DOHH2 (cell line): ENCODE measurements at regions not wholly inside any gene's neighbourhood (a gene's known extent, or its start where the extent isn't known, plus 50 kb on each side); places are given as distances from the start of the nearest gene placed in this dataset.

Experiments
- H3F3A ChIP-seq: fragments of 200-600 bp; sonication (generic), shearing (Covaris generic); 2 replicates; pipeline ENCODE4 v1.6.0; 2016; ENCODE audit warnings: antibody characterized with exemption, mild to moderate bottlenecking; ENCODE audit not compliant: control insufficient read depth, insufficient read depth
- H3K27ac ChIP-seq: fragments of 200-600 bp; sonication (generic); 2 replicates; pipeline ENCODE4 v1.5.1; 2014; ENCODE audit warnings: low read depth, mild to moderate bottlenecking, low read length, moderate library complexity
- H3K27me3 ChIP-seq: fragments of 200-600 bp; sonication (generic); 2 replicates; pipeline ENCODE4 v1.6.1; 2014; ENCODE audit warnings: mild to moderate bottlenecking, low read length, mixed read lengths; ENCODE audit not compliant: control insufficient read depth
- H3K36me3 ChIP-seq: fragments of 200-600 bp; sonication (generic); 2 replicates; pipeline ENCODE4 v1.6.1; 2014; ENCODE audit warnings: mild to moderate bottlenecking, low read length, moderate library complexity, mixed read lengths; ENCODE audit not compliant: control insufficient read depth
- H3K4me1 ChIP-seq: fragments of 200-600 bp; sonication (generic); 2 replicates; pipeline ENCODE4 v1.6.1; 2014; ENCODE audit warnings: mild to moderate bottlenecking, low read length, mixed read lengths; ENCODE audit not compliant: control insufficient read depth
- H3K4me2 ChIP-seq: fragments of 200-600 bp; sonication (generic); 2 replicates; pipeline ENCODE4 v1.6.0; 2014; ENCODE audit warnings: mild to moderate bottlenecking, low read length, moderate library complexity
- H3K4me3 ChIP-seq: fragments of 200-600 bp; sonication (generic); 2 replicates; pipeline ENCODE4 v1.5.1; 2014; ENCODE audit warnings: mild to moderate bottlenecking, low read length, mixed read lengths
- H3K79me2 ChIP-seq: fragments of 200-600 bp; sonication (generic); 2 replicates; pipeline ENCODE4 v1.6.1; 2014; ENCODE audit warnings: mild to moderate bottlenecking, low read length, mixed read lengths; ENCODE audit not compliant: control insufficient read depth
- H3K9me2 ChIP-seq: fragments of 200-600 bp; sonication (generic); replicated peaks from 2 replicates; pipeline ENCODE4 v1.6.1; 2014; ENCODE audit warnings: mild to moderate bottlenecking, low read length, mixed read lengths; ENCODE audit not compliant: control insufficient read depth
- H3K9me3 ChIP-seq: fragments of 200-600 bp; sonication (generic); 2 replicates; pipeline ENCODE4 v1.6.1; 2014; ENCODE audit warnings: antibody characterized with exemption, low read length, mixed read lengths; ENCODE audit not compliant: control insufficient read depth, insufficient read depth
- H4K20me1 ChIP-seq: fragments of 200-600 bp; sonication (generic); 2 replicates; pipeline ENCODE4 v1.6.0; 2014; ENCODE audit warnings: low read depth, mild to moderate bottlenecking, antibody characterized with exemption, low read length, moderate library complexity; ENCODE audit not compliant: control insufficient read depth, insufficient read depth
- CTCF ChIP-seq: fragments of 200-600 bp; sonication (generic); IDR thresholded peaks from one replicate; pipeline ENCODE4 v1.5.1; 2014; ENCODE audit warnings: antibody characterized with exemption, mild to moderate bottlenecking, low read depth, low read length; ENCODE audit not compliant: poor library complexity, severe bottlenecking
- EZH2phosphoT487 ChIP-seq: fragments of 200-600 bp; sonication (generic); IDR thresholded peaks from 2 replicates; pipeline ENCODE4 v1.6.1; 2017; ENCODE audit warnings: borderline replicate concordance, mild to moderate bottlenecking, antibody characterized with exemption, low read length, moderate library complexity, mixed read lengths

GRCh38 chr12:107612508-107612907 is 73.1 kb upstream of the PWP1 start:
- H3K27ac ChIP-seq: no peak overlapping the region
- H3K36me3 ChIP-seq: no peaks in the 10 kb centered on the region
- no peak for TF ChIP-seq EZH2phosphoT487
- H3K9me2 ChIP-seq: no peaks in the 10 kb centered on the region
- H3F3A ChIP-seq: no peaks in the 10 kb centered on the region
- no peaks in the 10 kb centered on the region for H3K27me3 ChIP-seq
- no peaks in the 10 kb centered on the region for H3K79me2 ChIP-seq
- H3K4me2 ChIP-seq: no peak overlapping the region
- no peaks in the 10 kb centered on the region for H3K4me1 ChIP-seq
- no peaks in the 10 kb centered on the region for H4K20me1 ChIP-seq
- no peak overlapping the region for H3K4me3 ChIP-seq
- H3K9me3 ChIP-seq: no peaks in the 10 kb centered on the region

- H3K27me3 ChIP-seq: no peaks in the 10 kb centered on the region
Observed at GRCh38 chr12:107616941-107617340, 68.7 kb upstream of the PWP1 start.

GRCh38 chr12:107618106-107618505 is 67.5 kb upstream of the PWP1 start:
- no peaks in the 10 kb centered on the region for H3K36me3 ChIP-seq
- H3K4me3 ChIP-seq: no peak overlapping the region
- no peaks in the 10 kb centered on the region for H3K79me2 ChIP-seq
- no peaks in the 10 kb centered on the region for H3K4me1 ChIP-seq
- H3K4me2 ChIP-seq: no peak overlapping the region
- H3K27ac ChIP-seq: no peak overlapping the region
- H3K27me3 ChIP-seq: no peaks in the 10 kb centered on the region
- no peaks in the 10 kb centered on the region for H3K9me3 ChIP-seq
- H3F3A ChIP-seq: no peaks in the 10 kb centered on the region
- TF ChIP-seq CTCF (no peak), EZH2phosphoT487 (no peak)
- H4K20me1 ChIP-seq: no peaks in the 10 kb centered on the region
- H3K9me2 ChIP-seq: no peaks in the 10 kb centered on the region

More at GRCh38 chr12:107616941-107617340, 68.7 kb upstream of the PWP1 start:
- Histone ChIP-seq H3K4me2 (no peak overlapping the region), H3K36me3 (no peaks in the 10 kb centered on the region), H3K79me2 (no peaks in the 10 kb centered on the region), H3K9me2 (no peaks in the 10 kb centered on the region), H4K20me1 (no peaks in the 10 kb centered on the region), H3K27ac (no peak overlapping the region), H3K4me1 (no peaks in the 10 kb centered on the region), H3K4me3 (no peak overlapping the region), H3K9me3 (no peaks in the 10 kb centered on the region), H3F3A (no peaks in the 10 kb centered on the region)
- TF ChIP-seq CTCF (no peak), EZH2phosphoT487 (no peak)

GRCh38 chr12:107619831-107620230 is 65.8 kb upstream of the PWP1 start:
- Histone ChIP-seq H3K4me1 (no peaks in the 10 kb centered on the region), H3K9me2 (no peaks in the 10 kb centered on the region), H3K9me3 (no peaks in the 10 kb centered on the region), H3K27ac (no peak overlapping the region), H3F3A (no peaks in the 10 kb centered on the region), H4K20me1 (no peaks in the 10 kb centered on the region), H3K4me2 (no peak overlapping the region), H3K27me3 (no peaks in the 10 kb centered on the region), H3K4me3 (no peak overlapping the region), H3K36me3 (no peaks in the 10 kb centered on the region), H3K79me2 (no peaks in the 10 kb centered on the region)
- TF ChIP-seq CTCF: no peak
- TF ChIP-seq EZH2phosphoT487: no peak
